ENCODE measurements at regions not wholly inside any gene's neighbourhood (a gene's known extent, or its start where the extent isn't known, plus 50 kb on each side); places are given as distances from the start of the nearest gene placed in this dataset.

DNA sequence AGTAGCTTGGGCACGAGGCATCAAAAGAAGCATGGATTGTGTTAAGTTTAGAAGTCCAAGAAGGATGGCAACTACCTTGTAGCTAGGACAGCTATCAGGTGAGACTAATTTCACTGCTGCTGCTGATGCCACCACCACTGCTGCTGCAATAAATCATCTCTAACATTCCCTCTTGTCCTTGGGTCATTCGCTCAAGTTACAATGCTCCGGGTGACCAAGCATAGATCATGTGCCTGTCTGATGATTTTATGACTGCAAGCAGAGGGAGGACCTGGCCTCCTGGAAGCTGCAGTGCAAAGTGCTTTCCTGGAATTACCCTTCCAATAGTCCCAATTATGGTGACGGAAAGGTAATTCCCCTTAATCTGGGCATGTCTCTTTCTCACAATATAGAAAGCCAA lies 334.4 kb downstream of the PRELID2 start:
- TF ChIP-seq, protein P1, sequence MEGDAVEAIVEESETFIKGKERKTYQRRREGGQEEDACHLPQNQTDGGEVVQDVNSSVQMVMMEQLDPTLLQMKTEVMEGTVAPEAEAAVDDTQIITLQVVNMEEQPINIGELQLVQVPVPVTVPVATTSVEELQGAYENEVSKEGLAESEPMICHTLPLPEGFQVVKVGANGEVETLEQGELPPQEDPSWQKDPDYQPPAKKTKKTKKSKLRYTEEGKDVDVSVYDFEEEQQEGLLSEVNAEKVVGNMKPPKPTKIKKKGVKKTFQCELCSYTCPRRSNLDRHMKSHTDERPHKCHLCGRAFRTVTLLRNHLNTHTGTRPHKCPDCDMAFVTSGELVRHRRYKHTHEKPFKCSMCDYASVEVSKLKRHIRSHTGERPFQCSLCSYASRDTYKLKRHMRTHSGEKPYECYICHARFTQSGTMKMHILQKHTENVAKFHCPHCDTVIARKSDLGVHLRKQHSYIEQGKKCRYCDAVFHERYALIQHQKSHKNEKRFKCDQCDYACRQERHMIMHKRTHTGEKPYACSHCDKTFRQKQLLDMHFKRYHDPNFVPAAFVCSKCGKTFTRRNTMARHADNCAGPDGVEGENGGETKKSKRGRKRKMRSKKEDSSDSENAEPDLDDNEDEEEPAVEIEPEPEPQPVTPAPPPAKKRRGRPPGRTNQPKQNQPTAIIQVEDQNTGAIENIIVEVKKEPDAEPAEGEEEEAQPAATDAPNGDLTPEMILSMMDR (IDR thresholded peaks at IDR 0.05): no peak
- TF ChIP-seq ZFX (IDR thresholded peaks at IDR 0.05; ENCODE audit: borderline replicate concordance): no peak

All from 22Rv1 (cell line).